Spleen (tissue), 7 donors: ENCODE measurements at regions not wholly inside any gene's neighbourhood (a gene's known extent, or its start where the extent isn't known, plus 50 kb on each side); places are given as distances from the start of the nearest gene placed in this dataset.

Experiments
- POLR2A ChIP-seq, 3 donors: fragments of 450-650 bp; IDR thresholded peaks; one replicate each; pipeline ENCODE4 v1.5.1; 2017; ENCODE audit warnings: antibody characterized with exemption in 3 of 3, mild to moderate bottlenecking in 1 of 3
- POLR2AphosphoS5 ChIP-seq, 3 donors: sonication (generic); formaldehyde crosslinking; IDR thresholded peaks; one replicate each; pipeline ENCODE4 v1.5.1; 2017; ENCODE audit warnings: antibody characterized with exemption in 3 of 3
- TF ChIP-seq, protein P1 (sequence below), 11 experiments: fragments of 200-600 bp in 7 of 11; fragments of 450-650 bp in 4 of 11; sonication (generic) in 4 of 11; IDR thresholded peaks in 8 of 11; conservative IDR thresholded peaks in 3 of 11; 1 replicate in 7 of 11; 2 replicates in 4 of 11; pipeline versions ENCODE4 v1.4.0 to v1.8.0; 2016 to 2021; ENCODE audit warnings: antibody characterized with exemption in 11 of 11, inconsistent platforms in 4 of 11, mild to moderate bottlenecking in 1 of 11
- donor health status: DM: no; HTN: no; CAD: no; lungs with moderate emphysema.
- donor health status: DM: no; HTN: no; CAD: no.
- donor health status: DM: no; HTN: no; CAD: no.

DNA sequence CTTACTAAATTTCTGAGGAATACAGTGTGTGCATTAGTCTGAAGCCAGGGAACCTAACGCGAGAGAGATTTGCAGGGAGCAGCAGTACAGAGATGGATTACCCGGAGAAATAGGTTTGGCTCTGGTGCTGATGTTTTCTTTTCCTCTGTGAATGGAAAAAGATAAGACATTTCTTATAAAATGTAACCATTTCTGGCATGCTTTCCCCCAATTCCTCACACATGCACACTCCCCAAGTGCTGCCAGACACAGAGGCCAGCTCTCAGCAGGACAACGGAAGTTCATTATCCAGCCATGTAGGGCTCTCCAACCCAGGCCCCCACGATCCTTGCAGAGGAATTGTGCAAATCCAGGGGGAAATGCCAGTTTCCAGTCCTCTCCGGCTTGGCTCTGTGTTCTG, 224.5 kb upstream of the MGAT5 start:
- no peak for TF ChIP-seq POLR2A (IDR thresholded peaks at IDR 0.05)
- TF ChIP-seq, protein P1, sequence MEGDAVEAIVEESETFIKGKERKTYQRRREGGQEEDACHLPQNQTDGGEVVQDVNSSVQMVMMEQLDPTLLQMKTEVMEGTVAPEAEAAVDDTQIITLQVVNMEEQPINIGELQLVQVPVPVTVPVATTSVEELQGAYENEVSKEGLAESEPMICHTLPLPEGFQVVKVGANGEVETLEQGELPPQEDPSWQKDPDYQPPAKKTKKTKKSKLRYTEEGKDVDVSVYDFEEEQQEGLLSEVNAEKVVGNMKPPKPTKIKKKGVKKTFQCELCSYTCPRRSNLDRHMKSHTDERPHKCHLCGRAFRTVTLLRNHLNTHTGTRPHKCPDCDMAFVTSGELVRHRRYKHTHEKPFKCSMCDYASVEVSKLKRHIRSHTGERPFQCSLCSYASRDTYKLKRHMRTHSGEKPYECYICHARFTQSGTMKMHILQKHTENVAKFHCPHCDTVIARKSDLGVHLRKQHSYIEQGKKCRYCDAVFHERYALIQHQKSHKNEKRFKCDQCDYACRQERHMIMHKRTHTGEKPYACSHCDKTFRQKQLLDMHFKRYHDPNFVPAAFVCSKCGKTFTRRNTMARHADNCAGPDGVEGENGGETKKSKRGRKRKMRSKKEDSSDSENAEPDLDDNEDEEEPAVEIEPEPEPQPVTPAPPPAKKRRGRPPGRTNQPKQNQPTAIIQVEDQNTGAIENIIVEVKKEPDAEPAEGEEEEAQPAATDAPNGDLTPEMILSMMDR (IDR thresholded peaks at IDR 0.05 in 8 of 11, conservative IDR thresholded peaks at IDR 0.05 in 3 of 11): no peak
- TF ChIP-seq POLR2AphosphoS5 (IDR thresholded peaks at IDR 0.05): no peak
